Germinal center (tissue), 1 donor: ENCODE measurements at regions not wholly inside any gene's neighbourhood (a gene's known extent, or its start where the extent isn't known, plus 50 kb on each side); places are given as distances from the start of the nearest gene placed in this dataset.
A peak's percentile ranks its signal among the peaks of the same experiment; 100 is the strongest.

Experiments used
- DNase-seq: peaks from one replicate; pipeline ENCODE4 v3.0.0; 2012; ENCODE audit warnings: mixed read lengths, low spot score

DNA sequence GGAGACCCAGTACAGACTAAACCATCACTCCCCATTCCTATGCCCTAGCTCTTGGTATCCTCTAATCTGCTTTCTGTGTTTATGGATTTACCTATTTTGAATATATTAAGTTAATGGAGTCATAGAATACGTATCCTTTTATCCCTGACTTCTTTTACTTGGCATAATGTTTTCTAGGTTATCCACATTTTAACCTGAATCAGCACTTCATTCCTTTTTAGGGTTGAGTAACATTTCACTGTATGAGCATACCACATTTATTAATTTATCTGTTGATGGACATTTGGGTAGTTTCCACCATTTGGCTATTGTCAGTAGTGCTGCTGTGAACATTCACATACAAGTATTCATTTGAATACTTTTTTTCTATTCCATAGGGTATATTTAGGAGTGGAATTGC, 157.3 kb upstream of the CTNNA2 start:
- no peak for DNase-seq

DNA sequence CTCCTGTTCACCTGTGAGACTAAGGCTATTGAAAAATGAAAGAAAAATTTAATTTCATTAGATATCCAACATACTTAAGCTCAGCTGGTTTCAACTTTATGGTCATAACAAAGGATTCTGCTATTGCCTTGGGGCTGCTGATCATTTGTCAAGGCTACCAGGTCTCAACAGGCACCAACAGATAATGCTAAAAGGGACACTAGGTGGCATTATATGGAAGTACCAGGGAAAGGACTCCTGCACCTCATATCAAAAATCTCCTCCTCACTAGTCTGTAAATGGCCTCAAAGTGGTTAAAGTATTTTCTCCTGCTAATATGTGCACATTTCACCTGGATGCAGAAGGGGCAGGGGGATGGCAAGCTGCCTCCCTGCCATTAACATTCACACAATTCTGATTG, 167.9 kb upstream of the REG3A start:
- DNase-seq = no peak

DNA sequence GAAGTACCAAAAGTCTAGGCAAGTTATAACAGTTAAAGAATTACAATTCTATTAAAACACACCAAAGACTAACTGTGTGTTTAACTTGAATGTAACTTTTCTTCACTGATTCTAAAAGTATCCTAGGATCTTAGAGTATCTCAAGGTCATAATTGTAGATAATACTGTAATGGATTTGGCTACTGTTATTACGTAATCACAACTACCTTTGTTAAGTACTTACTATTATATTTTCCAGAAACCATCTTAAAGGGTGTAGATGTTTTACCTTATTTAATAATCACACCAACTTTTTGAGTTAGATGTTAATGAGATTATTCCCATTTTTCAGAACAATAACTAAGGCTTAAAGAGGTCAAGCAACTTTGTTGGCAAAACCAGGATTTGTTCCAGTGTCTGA, 161.3 kb upstream of the REG3A start:
- DNase-seq = no peak

GRCh38 chr2:79294994-79295393, 135.4 kb upstream of the REG3A start:
- DNase-seq = no peak

DNA sequence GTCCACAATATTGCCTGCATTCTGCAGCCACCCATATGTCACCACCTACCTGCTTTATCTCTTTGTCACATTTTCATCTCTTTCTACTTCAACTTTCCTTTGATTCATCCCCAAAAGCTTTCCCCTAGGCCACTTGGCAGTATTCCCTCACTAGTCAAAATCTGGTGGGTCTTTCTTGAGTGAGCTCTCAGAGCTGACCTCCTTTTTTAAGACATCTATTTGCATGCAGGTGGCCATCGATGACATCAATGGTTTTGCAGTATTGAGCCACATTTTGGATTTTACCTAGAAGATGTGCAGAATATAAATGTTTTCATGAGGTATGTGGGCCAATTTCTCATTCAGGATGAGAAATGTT, 133.4 kb upstream of the REG3A start:
- DNase-seq = no peak

GRCh38 chr2:79292239-79292957, 132.8 kb upstream of the REG3A start:
- DNase-seq = no peak

DNA sequence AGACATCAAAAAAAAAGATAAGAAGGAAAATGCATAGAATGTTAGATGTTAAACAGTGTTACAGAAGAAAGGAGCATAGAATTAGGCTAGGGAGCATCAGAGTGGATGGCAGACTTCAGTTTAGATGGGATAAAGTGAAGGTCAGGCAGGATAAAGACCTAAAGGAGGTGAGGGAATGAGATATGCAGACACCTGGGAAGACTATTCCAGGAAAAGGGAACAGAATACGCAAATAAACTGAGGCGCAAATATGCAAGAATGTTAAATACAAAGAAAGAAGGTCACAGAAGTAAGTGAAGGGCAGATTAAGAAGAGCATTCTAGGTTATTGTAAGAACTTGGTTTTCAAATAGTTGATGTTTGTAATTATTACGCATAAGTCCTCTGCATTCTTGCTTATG, 116.3 kb upstream of the REG3A start:
- no peak for DNase-seq

GRCh38 chr2:79275197-79275596, 115.6 kb upstream of the REG3A start:
- DNase-seq = no peak

DNA sequence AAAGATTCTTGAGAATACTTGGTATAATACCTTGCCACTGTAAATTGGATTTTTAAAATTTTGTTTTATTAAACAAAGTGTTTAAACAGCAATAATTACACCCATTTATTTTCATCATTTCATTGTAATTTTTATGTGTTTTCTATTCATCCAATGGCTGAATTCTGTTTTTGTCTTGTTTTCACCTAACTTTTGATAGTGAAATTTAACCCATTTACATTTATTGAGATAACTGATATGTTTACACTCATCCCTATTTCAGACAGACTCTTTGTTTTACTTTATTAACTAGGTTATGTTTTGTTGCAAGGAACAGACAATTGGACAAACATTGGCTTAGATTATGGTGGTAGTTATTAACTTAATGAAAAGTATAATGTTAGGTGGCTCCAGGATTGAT, 113.1 kb upstream of the REG3A start:
- no peak for DNase-seq

DNA sequence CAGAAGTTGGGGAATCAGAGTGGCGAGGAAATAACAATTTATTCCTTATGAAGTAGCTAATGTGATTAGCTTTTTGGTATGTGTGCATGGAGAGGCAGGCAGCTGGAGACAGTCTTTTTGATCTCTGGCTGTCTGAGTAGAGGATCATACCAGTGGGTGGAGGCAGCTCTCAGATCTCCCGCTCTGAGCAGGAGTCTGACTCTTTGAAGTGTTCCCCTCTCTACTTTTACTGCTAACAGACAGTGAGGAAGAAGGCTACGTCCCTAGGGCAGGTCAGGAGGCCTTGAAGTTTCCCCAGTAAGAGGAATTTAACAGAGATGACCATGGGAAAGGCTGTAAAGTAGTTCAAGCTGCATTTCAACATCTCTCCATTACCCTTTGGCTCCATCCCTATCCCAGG, 111.9 kb upstream of the REG3A start:
- no peak for DNase-seq

DNA sequence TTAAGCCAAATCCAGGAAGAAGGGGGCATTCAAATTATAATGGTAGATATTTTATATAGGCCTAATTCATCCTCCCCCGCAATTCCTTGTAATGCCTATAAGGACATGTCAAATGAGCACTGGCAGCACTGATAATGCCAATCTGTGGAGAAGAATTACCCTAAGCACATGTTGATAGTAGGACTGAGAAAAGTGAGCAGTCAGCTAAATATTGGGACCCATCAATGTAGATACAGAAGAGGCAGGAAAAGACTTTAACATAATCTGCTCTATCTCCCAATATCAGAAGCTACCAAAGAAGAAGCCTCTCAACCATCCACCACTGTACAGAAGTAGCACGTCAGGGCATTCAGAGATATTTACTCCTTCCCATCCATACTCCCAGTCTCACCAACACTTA, 101.3 kb upstream of the REG3A start:
- DNase-seq = no peak

- DNase-seq = no peak
Measured at GRCh38 chr2:79259959-79260358, 100.4 kb upstream of the REG3A start.

DNA sequence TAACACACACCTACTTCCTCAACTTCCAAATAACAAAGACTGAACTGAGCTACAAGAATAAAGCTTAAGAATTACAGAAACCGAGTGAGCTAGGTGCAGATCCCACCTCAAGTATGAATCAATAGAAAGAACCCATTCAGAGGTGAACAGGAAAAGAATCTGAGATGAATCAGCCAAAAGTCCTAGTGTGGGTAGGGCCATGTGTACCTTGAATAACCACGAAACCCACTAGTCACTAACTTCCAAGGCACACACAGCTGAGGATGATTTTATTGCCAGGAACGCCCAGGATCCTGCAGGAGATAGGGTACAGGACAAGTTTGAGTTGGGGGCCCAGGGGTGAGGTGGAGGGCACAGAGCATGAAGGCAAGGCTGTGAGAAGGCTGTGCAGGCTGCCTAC, 99.7 kb upstream of the REG3A start:
- no peak for DNase-seq

DNA sequence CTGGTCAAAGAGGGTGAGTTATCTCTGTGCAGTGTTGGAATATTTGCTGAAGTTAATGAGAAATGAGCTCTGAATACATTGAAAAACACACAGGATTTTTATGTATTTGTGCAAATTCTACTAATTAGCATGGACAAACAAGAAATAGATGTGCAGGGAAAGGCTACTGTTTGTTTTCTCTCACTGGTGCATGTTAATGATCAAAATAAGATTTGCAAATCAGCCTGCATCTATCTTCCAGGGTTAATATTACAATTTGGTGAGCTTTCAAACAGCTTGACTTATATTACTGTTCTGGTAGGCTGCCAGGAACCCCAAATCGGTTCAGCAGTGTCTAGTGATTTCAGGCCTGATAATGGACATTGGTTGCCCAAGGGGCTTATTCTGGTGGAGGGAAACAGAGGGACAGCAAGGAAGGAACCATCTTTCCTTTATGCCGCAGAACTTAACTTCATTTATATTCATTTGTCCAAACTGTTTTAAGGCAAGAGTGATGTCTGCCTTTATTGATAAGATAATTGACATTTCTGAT, 93.8 kb upstream of the REG3A start:
- DNase-seq = no peak

DNA sequence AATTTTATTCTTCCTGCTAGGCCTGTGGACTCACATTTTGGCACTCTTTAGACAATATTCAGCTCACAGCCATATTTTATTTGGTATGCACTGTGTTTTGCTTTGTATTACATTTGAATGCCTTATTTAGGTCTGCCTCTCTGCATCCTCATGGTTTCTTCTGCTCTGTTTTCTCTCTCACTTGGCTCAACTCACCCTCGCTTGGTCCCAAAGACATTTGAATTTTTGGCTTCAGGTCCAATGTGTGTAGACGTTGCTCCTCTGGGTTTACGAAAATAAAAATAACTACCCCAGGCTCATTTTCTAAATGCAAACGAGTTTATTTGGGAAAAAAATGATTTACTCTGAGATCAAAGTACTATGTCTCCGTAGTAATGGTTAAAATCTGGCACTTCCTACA, 91.1 kb upstream of the REG3A start:
- DNase-seq = no peak

- DNase-seq = no peak
Measured at GRCh38 chr2:79248776-79249175, 89.2 kb upstream of the REG3A start.

- DNase-seq = no peak
Measured at GRCh38 chr2:79235135-79235534, 75.6 kb upstream of the REG3A start.

- DNase-seq = no peak
Measured at GRCh38 chr2:79223539-79223938, 64.0 kb upstream of the REG3A start.

DNA sequence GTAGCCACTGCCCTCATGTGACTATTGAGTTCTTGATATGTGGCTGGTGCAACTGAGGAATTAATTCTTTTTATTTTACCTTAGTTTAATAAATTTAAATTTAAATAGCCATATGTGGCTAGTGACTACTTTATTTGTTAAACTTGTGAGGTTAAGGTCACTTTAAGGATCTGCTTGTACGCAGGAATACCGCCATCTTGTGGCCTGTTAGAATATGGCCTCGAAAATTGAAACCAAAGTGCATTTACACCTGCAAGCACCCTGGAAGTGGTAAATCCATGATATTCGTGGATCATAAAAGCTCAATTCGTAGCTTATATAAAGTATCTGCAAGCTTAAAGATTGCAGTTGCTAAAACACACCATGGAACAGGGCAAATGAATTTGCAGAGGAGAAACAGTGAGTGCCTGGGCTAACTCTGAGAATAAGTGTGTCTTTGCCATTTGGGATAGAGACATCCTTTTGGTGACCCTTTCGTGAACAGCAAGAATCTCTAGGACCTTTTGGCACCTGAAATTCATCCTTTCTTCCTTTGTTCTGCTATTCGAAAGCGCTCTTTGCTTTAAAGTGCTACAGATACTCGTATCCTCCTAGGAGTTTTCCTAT, 59.9 kb upstream of the REG3A start:
- peak; percentile 10 for DNase-seq

GRCh38 chr2:79210274-79210917, 50.8 kb upstream of the REG3A start:
- no peak for DNase-seq
